HL-60 (cell line): ENCODE measurements at regions not wholly inside any gene's neighbourhood (a gene's known extent, or its start where the extent isn't known, plus 50 kb on each side); places are given as distances from the start of the nearest gene placed in this dataset.

ENCODE experiments used
- DNase-seq, 2 experiments: peaks; one replicate each; pipeline ENCODE4 v3.0.0-alpha.2; 2010 to 2020; ENCODE audit warnings: low read depth in 1 of 2, low spot score in 1 of 2
- H3K27ac ChIP-seq: fragments of 250-450 bp; sonication (Bioruptor Pico); replicated peaks from 2 replicates; pipeline ENCODE4 v1.5.1; 2020; ENCODE audit warnings: mild to moderate bottlenecking, moderate library complexity
- H3K27me3 ChIP-seq: fragments of 250-450 bp; sonication (Bioruptor Pico); 2 replicates; pipeline ENCODE4 v1.5.1; 2021; ENCODE audit warnings: mild to moderate bottlenecking, moderate library complexity; ENCODE audit not compliant: insufficient read depth, poor library complexity, severe bottlenecking
- H3K4me3 ChIP-seq: replicated peaks from 2 replicates; pipeline ENCODE4 v1.5.1; 2011; ENCODE audit warnings: mild to moderate bottlenecking, control low read depth, low read length; ENCODE audit not compliant: insufficient read depth
- GABPA ChIP-seq: IDR thresholded peaks from 2 replicates; pipeline ENCODE4 v1.6.1; 2012; ENCODE audit warnings: low read depth
- POLR2AphosphoS5 ChIP-seq: IDR thresholded peaks from 2 replicates; pipeline ENCODE4 v1.6.1; 2012; ENCODE audit warnings: low read depth
- REST ChIP-seq: IDR thresholded peaks from 2 replicates; pipeline ENCODE4 v1.6.1; 2012; ENCODE audit warnings: low read depth; ENCODE audit not compliant: insufficient replicate concordance
- SPI1 ChIP-seq: IDR thresholded peaks from 2 replicates; pipeline ENCODE4 v1.6.1; 2012; ENCODE audit warnings: low read depth, mild to moderate bottlenecking, borderline replicate concordance
- TF ChIP-seq, protein P1 (sequence below): IDR thresholded peaks from one replicate; pipeline ENCODE4 v1.5.1; 2011; ENCODE audit warnings: low read length, control low read depth, inconsistent platforms; ENCODE audit not compliant: insufficient read depth

DNA sequence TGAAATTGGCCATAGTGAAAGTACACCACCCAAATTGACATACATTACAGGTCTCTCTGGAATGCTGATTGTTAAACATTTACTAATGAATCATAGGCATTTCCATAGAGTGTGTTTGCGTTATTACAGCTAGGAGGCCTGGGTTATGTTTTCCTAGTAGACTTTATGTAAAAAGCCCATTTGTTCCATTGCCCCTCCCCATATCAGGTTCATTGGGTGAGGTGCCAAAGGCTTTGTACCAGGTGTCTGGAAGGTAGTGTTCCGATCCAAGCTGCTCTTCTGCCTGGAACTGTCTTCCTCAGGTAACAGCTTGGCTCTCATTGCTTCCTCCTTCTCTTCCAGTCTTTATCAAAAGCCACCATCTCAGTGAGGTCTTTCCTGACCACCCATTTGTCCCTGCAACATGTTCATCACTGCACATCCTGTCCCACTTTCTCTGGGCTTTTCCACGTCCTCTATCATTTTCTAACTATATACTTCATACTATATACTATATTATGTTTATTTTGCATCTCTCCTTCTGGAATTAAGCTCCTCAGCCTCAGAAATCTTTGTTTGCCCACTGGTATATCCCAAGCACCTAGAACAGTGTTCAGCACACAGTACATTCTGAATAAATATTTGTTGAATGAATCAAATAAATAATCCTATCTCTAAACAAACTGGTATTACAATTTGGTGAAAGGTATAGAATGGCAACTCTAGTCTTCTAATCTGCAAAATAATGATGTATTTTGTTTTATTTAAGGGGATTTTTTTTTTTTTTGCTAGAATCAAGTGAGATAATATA is 252.3 kb downstream of the KTN1 start:
- no peak for DNase-seq
- TF ChIP-seq POLR2AphosphoS5 (no peak), REST (no peak), GABPA (no peak), SPI1 (no peak)
- TF ChIP-seq, protein P1, sequence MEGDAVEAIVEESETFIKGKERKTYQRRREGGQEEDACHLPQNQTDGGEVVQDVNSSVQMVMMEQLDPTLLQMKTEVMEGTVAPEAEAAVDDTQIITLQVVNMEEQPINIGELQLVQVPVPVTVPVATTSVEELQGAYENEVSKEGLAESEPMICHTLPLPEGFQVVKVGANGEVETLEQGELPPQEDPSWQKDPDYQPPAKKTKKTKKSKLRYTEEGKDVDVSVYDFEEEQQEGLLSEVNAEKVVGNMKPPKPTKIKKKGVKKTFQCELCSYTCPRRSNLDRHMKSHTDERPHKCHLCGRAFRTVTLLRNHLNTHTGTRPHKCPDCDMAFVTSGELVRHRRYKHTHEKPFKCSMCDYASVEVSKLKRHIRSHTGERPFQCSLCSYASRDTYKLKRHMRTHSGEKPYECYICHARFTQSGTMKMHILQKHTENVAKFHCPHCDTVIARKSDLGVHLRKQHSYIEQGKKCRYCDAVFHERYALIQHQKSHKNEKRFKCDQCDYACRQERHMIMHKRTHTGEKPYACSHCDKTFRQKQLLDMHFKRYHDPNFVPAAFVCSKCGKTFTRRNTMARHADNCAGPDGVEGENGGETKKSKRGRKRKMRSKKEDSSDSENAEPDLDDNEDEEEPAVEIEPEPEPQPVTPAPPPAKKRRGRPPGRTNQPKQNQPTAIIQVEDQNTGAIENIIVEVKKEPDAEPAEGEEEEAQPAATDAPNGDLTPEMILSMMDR, result no peak
- Histone ChIP-seq H3K27me3 (no peaks in the 10 kb centered on the region), H3K4me3 (no peak overlapping the region), H3K27ac (no peak overlapping the region)

- Histone ChIP-seq H3K27ac (no peak overlapping the region), H3K4me3 (no peak overlapping the region), H3K27me3 (no peaks in the 10 kb centered on the region)
- TF ChIP-seq REST (no peak), POLR2AphosphoS5 (no peak), SPI1 (no peak), GABPA (no peak)
- TF ChIP-seq, protein P1, result no peak
- no peak for DNase-seq
Measured at GRCh38 chr14:55832974-55833373, 253.0 kb downstream of the KTN1 start.

- no peak for DNase-seq
- no peak overlapping the region for H3K4me3 ChIP-seq
- TF ChIP-seq SPI1, result no peak
- no peak for TF ChIP-seq POLR2AphosphoS5
- no peak for TF ChIP-seq REST
- TF ChIP-seq, protein P1, result no peak
- TF ChIP-seq GABPA, result no peak
Measured at GRCh38 chr14:55834390-55834789, 254.4 kb downstream of the KTN1 start.

More at GRCh38 chr14:55834390-55834789, 254.4 kb downstream of the KTN1 start:
- Histone ChIP-seq H3K27ac (no peak overlapping the region), H3K27me3 (no peaks in the 10 kb centered on the region)
